DND-41 (cell line): ENCODE measurements at regions not wholly inside any gene's neighbourhood (a gene's known extent, or its start where the extent isn't known, plus 50 kb on each side); places are given as distances from the start of the nearest gene placed in this dataset.

ENCODE experiments used
- ATAC-seq: fragments of 200-7000 bp; cut with Tn5 transposase; 3 replicates; pipeline ENCODE4 v1.9.1; 2021; ENCODE audit warnings: low read depth; ENCODE audit not compliant: insufficient read depth
- DNase-seq: peaks from one replicate; pipeline ENCODE4 v3.0.0-alpha.2; 2020
- H2AFZ ChIP-seq: 2 replicates; pipeline ENCODE4 v1.6.0; 2012; ENCODE audit warnings: low read depth, low read length
- H3K27ac ChIP-seq: 2 replicates; pipeline ENCODE4 v1.5.1; 2012; ENCODE audit warnings: low read length, inconsistent platforms
- H3K27me3 ChIP-seq: fragments of 200-600 bp; sonication (generic); 2 replicates; pipeline ENCODE4 v1.6.0; 2012; ENCODE audit warnings: low read length, mild to moderate bottlenecking, inconsistent platforms; ENCODE audit not compliant: insufficient read depth, poor library complexity
- H3K36me3 ChIP-seq: 2 replicates; pipeline ENCODE4 v1.5.1; 2012; ENCODE audit warnings: low read length, inconsistent platforms; ENCODE audit not compliant: insufficient read depth
- H3K4me1 ChIP-seq: 2 replicates; pipeline ENCODE4 v1.5.1; 2012; ENCODE audit warnings: mild to moderate bottlenecking, low read length; ENCODE audit not compliant: insufficient read depth
- H3K4me2 ChIP-seq: 2 replicates; pipeline ENCODE4 v1.6.0; 2012; ENCODE audit warnings: mild to moderate bottlenecking, moderate library complexity, low read length, inconsistent platforms; ENCODE audit not compliant: insufficient read depth
- H3K4me3 ChIP-seq, 2 experiments: fragments of 200-600 bp in 1 of 2; shearing (Covaris generic) in 1 of 2; 2 replicates each; pipeline ENCODE4 v1.5.1; 2012 to 2016; ENCODE audit warnings: inconsistent platforms in 2 of 2, low read length in 2 of 2, mild to moderate bottlenecking in 2 of 2, low read depth in 1 of 2, moderate library complexity in 1 of 2
- H3K79me2 ChIP-seq: 2 replicates; pipeline ENCODE4 v1.6.0; 2012; ENCODE audit warnings: low read length, inconsistent platforms; ENCODE audit not compliant: insufficient read depth
- H3K9ac ChIP-seq: 2 replicates; pipeline ENCODE4 v1.6.0; 2012; ENCODE audit warnings: low read depth, mild to moderate bottlenecking, inconsistent platforms, low read length, moderate library complexity
- H3K9me3 ChIP-seq: 2 replicates; pipeline ENCODE4 v1.5.1; 2012; ENCODE audit warnings: low read length, moderate library complexity, mild to moderate bottlenecking, inconsistent platforms; ENCODE audit not compliant: insufficient read depth, severe bottlenecking
- H4K20me1 ChIP-seq: 2 replicates; pipeline ENCODE4 v1.6.0; 2012; ENCODE audit warnings: low read length; ENCODE audit not compliant: insufficient read depth
- CTCF ChIP-seq: IDR thresholded peaks from 2 replicates; pipeline ENCODE4 v1.5.1; 2012; ENCODE audit warnings: borderline replicate concordance, low read length, moderate library complexity, mild to moderate bottlenecking; ENCODE audit not compliant: poor library complexity, severe bottlenecking; ENCODE audit errors: extremely low read depth
- EZH2 ChIP-seq: IDR thresholded peaks from 3 replicates; pipeline ENCODE4 v1.6.1; 2012; ENCODE audit warnings: borderline replicate concordance, low read depth, mild to moderate bottlenecking, moderate library complexity, low read length, inconsistent platforms; ENCODE audit not compliant: severe bottlenecking

GRCh38 chr21:35116777-35117176, 67.7 kb upstream of the RUNX1 start:
- no peak for ATAC-seq
- no peak overlapping the region for H3K4me2 ChIP-seq
- TF ChIP-seq EZH2, result no peak
- no peak for TF ChIP-seq CTCF
- DNase-seq, result no peak
- H3K27ac ChIP-seq, result no peak overlapping the region
- H4K20me1 ChIP-seq, result no peaks in the 10 kb centered on the region
- H3K36me3 ChIP-seq, result no peaks in the 10 kb centered on the region
- peaks cover 13% of the 10 kb centered on the region for H3K4me1 ChIP-seq
- no peak overlapping the region for H2AFZ ChIP-seq
- H3K79me2 ChIP-seq, result no peaks in the 10 kb centered on the region
- no peaks in the 10 kb centered on the region for H3K9me3 ChIP-seq
- no peak overlapping the region for H3K9ac ChIP-seq
- no peaks in the 10 kb centered on the region for H3K27me3 ChIP-seq
- no peak overlapping the region for H3K4me3 ChIP-seq

- DNase-seq (peak; percentile 13), ATAC-seq (peak; percentile 68; the same call in 1 of the 3 replicates)
- H3K4me2 ChIP-seq, result no peak overlapping the region
- H4K20me1 ChIP-seq, result no peaks in the 10 kb centered on the region
- no peak overlapping the region for H3K27ac ChIP-seq
- no peaks in the 10 kb centered on the region for H3K9me3 ChIP-seq
- no peak overlapping the region for H3K9ac ChIP-seq
- H3K4me1 ChIP-seq, result peaks cover 13% of the 10 kb centered on the region
- no peaks in the 10 kb centered on the region for H3K27me3 ChIP-seq
- H3K36me3 ChIP-seq, result no peaks in the 10 kb centered on the region
- TF ChIP-seq CTCF (no peak), EZH2 (no peak)
- H2AFZ ChIP-seq, result peak overlapping the region; percentile 2
- H3K79me2 ChIP-seq, result no peaks in the 10 kb centered on the region
- no peak overlapping the region for H3K4me3 ChIP-seq
Observed at GRCh38 chr21:35113064-35113463, 64.0 kb upstream of the RUNX1 start.

DNA sequence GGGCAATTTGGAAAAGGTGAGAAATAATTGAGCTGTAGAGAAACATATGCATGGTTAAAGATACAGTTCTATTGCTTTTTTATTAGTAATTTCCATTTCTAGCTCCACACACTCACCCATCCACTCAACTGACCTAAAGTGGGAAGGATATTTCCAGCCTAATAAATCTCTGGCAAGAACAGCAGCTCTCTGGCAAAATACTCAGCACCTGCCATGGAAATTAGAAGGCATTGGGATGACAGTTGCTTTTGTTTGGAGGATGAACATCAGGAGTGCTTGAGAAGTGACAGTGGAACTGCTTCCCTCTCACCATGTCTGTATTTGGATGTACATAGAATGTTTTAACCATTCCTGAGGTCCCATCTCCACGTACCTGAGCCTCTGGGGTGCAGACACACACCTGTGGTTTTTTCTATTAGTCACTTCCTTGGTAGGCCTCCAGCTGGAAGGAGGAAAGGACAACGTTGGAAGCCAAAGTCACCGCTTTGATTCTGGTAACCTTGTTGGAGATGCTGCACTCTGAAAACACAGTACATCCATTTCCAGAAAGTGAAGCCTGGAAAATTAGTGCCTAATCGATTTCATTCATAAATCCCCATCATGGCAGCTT, 62.3 kb upstream of the RUNX1 start:
- Histone ChIP-seq H3K27me3 (no peaks in the 10 kb centered on the region), H3K79me2 (no peaks in the 10 kb centered on the region), H2AFZ (no peak overlapping the region), H3K4me1 (peaks cover 13% of the 10 kb centered on the region), H3K9ac (no peak overlapping the region), H3K27ac (no peak overlapping the region), H3K9me3 (no peaks in the 10 kb centered on the region), H3K36me3 (no peaks in the 10 kb centered on the region), H3K4me2 (no peak overlapping the region), H3K4me3 (no peak overlapping the region), H4K20me1 (no peaks in the 10 kb centered on the region)
- no peak for ATAC-seq
- TF ChIP-seq CTCF (no peak), EZH2 (no peak)
- DNase-seq, result no peak
